NCI-H345 (cell line): ENCODE measurements at regions not wholly inside any gene's neighbourhood (a gene's known extent, or its start where the extent isn't known, plus 50 kb on each side); places are given as distances from the start of the nearest gene placed in this dataset.

Source experiments
- DNase-seq: peaks from one replicate; lab custom pipeline; 2025; lab: John Stamatoyannopoulos, UW

DNA sequence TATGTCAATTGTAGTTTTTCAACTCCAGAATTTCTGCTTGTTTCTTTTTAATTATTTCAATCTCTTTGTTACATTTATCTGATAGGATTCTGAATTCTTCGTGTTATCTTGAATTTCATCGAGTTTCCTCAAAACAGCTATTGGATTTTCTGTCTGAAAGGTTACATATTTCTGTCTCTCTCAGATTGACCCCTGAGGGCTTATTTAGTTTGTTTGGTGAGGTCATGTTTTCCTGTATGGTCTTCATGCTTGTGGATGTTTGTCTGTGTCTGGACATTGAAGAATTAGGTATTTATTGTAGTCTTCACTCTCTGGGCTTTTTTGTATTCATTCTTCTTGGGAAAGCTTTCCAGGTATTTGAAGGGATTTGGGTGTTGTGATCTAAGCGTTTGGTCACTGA lies 85.6 kb downstream of the SNAPC1 start:
- no peak for DNase-seq

DNA sequence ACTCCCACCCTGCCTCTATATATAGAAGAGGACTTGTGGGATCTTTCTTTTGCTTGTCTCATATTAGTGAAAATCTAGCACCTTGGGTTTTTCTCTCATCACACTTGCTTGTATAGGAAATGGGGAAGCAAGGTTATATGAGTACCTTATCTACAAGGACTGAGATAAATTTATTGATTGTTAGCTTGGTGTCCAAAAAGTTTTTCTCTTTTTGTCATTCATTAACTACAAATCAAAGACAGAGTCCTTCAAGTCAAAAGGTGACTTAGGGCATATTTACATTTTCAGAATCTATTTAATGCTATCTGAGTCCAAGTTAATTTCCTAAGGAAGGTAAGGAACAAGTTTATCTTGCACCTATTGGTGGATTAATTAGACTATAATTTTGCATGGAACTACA lies 92.7 kb downstream of the SNAPC1 start:
- DNase-seq = no peak

DNA sequence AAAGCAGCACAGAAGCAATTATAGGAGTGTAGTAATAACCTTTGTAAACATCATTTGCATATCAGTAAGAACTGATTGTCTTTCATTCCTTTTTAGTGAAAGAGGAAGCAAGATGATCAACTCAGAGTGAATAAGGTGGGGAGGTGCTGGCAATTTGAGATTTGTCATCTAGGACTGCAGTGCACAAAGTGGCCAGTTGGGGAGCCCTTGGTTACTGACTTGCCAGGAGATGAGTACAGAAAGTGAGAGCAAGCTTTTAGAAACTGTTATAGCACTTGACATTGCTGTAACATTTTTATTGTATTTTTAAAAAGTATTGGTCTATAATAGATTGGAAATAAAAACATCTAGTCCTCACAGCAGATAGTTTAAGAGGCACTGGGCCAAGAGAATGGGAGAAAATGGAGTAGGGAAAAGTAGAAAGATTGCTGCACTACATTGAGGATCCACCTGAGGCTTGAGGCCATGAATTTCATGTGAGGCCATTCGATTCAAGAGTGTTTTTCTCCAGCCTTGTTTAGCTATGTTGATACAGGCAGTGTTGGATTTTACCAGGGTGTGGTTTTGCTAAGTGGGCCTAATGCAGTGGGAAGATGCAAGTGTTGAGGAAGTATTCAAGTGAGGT lies 98.2 kb downstream of the SNAPC1 start:
- peak; percentile 7 for DNase-seq

DNA sequence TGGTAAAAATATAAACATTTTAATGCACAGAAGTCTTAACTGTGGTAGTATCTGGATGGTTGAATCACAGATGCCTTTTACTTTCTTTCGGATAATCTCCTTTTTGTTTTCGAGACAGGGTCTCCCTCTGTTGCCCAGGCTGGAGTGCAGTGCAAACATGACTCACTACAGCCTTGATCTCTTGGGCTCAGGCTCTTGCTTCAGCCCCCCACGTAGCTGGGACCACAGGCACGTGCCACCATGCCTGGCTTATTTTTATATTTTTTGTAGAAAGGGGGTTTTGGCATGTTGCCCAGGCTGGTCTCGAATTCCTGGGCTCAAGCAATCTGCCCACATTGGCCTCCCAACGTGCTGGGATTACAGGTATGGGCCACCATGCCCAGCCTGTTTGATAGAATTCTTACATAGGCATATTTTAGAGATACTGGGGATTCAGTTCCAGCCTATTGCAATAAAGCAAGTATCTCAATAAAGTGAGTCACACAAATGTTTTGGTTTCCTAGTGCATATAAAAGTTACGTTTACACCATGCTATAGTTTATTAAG lies 99.2 kb downstream of the SNAPC1 start:
- DNase-seq = no peak

DNA sequence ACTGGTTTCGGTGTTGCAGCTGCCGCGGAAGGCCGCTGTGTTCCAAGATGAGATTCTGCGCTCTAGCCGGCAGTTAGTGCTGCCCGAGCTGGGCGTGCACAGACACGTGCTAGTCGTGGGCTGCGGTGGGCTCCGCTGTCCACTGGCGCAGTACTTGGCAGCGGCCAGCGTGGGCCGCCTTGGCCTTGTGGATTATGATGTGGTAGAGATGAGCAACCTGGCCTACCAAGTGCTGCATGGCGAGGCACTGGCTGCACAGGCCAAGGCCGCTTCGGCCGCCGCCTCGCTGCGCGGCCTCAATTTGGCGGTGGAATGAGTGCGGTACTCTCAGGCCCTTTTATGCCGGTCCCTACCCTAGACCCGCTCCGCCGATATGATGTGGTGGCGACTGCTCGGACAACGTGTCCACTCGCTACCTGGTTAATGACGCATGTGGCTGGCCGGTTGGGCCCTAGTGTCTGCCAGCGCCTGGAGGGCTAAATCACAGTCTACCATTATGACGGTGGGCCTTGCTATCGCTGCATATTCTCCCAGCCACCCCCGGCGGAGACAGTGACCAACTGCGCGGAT lies 102.2 kb downstream of the SNAPC1 start:
- DNase-seq = no peak

DNA sequence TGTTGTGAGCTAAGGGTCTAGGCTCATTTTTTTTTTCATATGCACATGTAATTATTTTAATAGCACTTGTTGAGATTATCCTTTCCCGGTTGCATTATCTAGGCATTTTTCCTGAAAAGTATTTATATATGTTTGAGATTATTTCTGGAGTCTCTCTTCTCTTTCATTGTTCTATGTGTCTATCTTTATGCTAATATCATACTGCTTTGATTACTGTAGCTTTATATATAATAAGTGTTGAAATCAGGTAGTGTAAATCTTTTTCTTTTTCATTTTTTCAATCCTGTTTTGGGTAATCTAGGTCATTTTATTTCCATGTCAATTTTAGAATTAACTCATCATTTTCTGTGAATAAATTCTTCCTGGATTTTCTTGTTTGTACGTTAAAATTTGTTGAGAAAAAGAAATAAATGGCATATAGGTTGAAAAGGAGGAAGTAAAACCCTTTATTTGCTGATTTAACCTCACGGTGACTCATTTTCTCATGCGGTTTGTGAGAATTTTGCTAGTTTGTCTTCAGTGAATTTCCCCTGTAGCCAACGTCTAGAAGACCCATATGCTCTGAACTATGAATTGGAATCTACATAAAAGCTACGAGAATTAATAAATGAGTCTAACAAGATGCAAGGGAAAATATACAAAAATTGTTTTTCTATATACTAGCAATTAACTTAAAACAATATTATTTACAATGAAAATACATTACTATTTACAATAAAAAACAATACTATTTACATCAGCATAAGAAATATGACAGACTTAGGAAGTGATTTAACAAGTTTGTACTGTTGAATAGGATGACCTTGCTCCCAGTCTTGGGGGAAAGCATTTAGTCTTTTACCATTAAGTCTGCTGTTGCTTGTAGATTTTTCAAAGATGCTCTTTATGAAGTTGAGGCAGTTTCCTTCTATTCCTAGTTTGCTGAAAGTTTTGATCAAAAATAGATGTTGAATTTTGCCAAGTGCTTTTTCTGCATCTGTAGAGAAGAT lies 105.0 kb downstream of the SNAPC1 start:
- DNase-seq = no peak

DNA sequence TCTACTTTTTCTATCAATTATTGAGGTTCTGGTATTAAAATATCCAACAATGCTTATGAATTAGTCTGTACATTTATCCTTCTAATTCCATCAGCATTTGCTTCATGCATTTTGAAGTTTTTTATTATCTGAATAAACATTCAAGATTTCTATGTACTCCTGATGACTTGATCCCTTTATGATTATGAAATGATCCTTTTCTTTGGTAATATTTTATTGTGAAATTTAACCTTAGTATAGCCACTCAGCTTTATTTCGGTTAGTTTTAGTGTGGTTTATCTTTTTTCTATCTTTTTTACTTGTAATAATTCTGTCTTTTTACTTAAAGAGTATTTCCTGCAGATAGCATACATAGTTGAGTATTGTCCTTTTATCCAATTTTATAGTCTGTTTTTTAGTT lies 106.6 kb downstream of the SNAPC1 start:
- no peak for DNase-seq

DNA sequence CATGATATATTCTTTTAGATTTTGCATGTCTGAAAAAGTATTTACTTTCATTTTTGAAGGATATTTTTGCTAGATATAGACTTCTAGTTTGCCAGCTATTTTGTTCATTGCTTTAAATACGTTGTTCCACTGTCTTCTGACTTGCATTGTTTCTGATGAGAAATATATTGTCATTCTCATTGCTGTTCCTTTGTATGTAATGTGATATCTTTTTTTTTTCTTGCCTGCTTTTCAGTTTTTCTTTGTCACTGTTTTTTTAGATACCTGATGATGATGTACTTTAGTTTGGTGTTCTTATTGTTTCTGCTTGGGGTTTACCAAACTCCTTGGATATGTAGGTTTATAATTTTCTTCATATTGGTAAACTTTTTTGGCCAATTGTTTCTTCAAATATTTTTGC lies 107.9 kb downstream of the SNAPC1 start:
- no peak for DNase-seq

DNA sequence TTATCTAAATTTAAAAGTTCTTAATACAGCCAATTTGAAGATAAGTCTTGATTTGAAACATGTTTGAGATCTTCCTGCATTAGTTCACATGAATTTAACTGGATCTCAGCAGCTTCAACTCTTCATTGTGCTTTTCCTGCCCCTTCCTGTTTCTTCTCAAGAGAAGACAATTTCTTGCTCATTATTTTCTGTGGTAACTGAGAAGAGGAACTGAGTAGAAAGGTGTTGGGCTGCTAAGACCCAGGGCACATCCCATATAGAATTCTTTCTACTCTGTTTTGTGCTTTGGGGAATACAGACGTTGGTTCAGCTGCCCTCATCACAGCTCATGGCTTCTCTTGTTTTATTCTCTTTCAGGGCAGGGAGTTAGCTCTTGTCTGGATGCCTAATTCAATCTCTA lies 110.2 kb downstream of the SNAPC1 start:
- DNase-seq = no peak

DNA sequence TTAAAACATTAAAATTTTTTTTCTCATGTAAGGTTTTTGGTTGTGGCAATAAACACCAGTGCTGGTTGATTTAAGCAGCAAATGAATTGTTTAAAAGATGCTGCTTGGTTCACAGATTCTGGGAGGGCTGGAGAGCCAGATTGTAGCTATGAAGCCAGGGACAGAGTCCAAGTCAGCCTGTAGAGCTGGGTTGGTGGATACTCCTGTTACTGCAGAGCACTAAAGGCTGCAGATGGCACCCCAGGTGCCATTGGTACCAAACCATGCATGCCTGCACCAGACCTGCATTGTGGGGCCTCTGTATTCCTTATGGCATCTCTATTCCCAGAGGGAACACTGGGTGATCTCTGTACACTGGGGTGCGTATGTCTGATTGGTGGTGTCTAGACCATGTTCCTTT lies 113.3 kb downstream of the SNAPC1 start:
- DNase-seq = no peak

DNA sequence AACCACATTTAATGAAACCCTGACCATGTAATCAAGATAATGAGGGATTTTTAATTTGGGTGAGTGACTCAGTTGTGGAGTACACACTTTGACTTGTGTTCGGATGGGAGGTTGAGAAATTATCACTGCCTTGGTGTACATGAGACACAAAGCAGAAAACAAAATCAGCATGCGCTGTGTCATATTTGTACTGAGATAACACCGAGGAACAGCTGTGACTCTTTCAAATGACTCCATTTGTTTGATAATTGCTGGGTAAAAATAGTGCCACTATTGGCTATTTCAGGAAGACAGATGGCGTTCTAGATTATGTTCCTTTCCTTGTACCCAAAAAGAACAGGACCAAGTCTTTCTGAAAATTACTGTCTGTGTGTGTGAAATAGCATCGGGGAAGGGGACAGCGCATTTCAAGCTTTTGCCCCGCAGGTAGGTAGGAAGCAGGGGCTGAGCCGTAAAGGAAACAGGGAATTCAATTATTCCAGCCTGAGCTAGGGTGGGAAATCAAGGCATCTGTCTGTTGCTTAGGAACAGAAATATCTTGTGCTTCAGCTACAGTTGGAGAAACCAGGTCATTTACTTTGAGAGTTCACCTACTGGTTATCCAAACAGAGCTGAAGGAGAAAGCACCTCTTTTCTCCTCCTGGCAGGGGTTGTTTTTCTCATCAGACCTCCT lies 114.3 kb downstream of the SNAPC1 start:
- peak; percentile 65 for DNase-seq

DNA sequence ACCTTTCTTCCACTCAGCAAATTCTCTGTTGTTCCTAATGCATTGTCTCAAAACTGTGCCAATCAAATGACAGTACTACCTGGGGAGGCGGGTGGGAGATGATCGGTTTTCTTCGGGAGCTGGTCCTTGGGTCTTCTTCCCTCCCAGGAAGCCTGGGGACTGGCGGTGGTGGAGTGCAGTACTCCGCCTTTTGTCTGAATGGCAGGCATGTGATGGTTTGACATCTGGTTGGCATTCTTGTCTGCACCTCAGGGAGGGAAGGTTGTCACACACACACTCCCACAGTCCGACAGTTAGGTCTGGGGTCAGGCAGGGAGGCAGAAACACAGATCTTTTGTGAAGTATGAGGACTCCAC lies 114.8 kb downstream of the SNAPC1 start:
- DNase-seq = peak; percentile 65

DNA sequence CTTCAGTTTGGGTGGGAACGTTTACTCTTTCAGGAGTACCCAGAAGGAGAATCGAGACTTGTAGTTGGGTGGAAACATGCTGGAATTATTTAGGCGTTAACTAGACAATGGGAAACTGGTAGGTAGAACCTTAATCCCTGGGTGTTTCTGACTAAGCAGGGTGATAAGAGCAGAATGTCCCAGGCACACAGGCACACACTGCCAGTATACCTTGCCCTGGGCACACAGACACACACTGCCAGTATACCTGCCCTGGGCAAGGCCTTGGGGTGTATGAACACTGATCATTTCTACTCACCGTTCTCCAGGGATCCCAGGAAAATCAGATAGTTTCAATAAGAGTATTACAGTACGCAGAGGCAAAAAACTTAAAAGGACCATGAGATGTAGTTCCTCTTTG lies 115.5 kb downstream of the SNAPC1 start:
- no peak for DNase-seq

DNA sequence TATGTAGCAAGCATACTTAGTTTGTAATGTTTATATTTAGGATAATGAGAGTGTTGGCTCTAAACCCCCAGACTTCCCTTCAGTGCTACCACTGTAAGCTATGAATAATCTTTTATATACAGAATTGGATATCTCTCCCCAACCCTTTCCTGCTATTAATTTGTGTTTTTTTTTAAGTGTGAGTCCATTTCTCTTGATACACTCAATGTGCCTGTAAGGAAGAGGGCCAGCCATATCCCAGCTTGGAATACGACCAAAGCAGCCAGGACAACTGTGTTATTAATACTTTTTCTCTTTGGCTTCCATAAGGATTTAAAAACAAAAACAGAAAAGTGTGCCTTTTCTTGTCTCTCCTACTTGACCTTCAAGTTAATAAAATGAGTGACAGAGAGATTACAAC lies 116.7 kb downstream of the SNAPC1 start:
- no peak for DNase-seq

DNA sequence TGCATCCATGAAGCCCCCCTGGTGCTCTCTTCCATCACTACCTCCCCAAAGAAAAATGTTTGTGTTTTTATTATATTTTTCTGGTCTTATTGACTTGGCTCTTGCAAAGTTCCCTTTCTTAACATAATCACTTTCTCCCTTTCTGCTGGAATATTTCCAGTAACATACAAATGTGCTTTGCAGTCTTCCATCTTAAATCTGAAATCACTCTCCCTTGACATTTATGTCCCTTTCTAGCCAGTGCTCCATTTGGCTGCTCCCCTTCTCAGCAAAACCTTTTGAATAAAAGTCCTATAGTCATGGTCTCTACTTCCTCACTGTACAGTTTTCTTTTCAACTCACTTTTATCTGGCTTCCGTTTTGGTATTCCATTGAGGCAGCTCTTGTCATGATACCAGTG lies 118.8 kb downstream of the SNAPC1 start:
- DNase-seq = no peak

DNA sequence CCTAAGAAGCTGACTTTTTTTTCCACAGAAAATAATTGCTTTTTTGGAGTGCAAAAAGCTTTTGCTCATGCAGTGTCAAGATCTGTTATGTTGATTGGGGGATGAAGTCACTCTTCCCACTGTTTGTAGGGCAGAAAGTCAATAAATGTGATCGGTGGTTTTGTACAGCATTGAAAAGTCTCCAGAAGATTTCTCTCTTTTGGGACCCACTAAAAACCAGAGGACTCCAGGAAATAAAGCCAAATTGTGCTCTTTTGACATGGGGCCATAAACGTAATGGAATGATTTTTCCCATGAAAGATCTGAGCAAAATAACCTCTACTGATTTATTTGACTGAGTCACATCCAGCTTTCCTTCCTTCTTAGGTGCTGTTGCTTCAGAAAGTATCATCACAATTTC lies 122.5 kb downstream of the SNAPC1 start:
- no peak for DNase-seq

DNA sequence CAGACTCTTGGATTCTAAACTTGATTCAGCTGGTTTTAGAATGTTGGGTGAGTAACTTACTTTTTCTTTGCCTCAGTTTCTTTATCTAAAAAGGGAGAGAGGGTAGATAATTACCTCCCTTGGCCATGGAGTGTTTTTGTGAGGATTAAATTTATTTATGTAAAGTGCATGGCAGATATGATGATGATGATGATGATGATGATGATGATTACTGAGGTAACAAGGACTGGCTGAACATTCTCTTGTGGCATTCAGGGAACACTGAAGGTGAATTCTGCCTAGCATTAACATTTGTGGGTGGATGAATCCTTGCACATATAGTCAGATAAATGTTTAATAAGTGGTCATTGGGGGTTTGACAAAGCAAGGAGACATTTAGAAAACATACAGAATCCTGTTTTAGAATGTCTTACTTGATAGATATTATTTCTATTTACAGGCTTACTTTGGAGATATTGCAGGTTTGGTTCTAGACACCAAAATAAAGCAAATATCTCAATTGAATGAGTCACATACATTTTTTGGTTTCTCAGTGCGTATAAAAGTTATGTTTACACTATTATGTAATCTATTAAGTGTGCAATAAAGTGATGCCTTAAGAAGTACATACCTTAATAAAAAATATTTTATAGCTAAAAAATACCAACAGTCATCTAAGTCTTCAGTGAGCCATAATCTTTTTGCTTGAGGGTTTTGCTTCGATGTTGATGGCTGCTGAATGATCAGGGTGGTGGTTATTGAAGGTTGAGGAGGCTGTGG lies 123.2 kb downstream of the SNAPC1 start:
- DNase-seq = no peak

DNA sequence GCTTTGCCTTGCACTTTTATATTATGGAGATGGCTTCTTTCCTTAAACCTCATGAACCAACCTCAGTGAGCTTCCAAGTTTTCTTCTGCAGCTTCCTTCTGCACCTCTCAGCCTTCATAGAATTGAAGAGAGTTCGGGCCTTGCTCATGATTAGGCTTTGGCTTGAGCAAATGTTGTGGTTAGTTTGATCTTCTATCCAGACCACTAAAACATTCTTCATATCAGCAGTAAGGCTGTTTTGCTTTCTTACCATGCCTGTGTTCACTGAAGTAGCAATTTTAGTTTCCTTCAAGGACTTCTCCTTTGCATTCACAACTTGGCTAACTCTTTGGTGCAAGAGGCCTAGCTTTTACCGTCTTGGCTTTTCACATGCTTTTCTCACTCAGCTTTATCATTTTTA lies 125.4 kb downstream of the SNAPC1 start:
- DNase-seq = no peak

DNA sequence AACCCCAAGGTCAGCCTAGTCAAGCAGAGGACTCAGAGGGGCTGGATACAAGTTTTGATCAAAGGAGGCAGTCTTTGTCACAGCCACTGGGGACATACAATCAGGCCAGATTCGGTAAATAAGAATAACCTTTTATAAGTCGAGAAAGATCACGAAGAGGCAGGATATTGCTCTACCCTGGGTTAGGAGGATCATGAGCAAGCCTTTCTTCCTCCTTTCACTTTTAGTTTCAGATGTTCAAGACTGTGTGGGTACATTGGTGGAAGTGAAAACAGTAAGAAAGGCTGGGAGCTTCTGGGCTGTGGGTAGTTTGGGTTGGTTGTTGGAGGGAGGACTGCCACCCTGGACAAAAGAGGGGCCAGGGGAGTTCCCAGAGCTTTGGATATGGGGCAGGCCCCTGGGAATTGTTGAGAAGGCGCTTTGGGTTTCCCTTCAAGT lies 127.7 kb downstream of the SNAPC1 start:
- DNase-seq = no peak

DNA sequence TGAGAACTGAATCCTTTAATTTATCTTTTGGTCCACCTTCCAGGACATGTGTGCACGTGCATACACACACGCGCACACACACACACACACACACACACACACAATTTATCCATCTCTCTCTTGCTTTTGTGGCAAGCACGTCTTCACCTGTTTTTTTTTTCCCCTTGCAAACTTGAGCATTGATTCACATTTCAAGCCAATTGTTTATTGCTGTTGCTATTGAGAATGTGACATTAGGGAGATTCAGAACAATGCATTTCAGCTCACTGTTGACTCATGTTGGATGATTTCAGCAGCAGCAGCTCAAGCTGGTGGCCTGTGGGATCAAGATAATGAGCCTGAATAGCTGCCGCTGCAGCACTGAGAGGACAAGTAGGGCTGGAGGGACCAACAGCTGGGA lies 128.9 kb downstream of the SNAPC1 start:
- peak; percentile 43 for DNase-seq

DNA sequence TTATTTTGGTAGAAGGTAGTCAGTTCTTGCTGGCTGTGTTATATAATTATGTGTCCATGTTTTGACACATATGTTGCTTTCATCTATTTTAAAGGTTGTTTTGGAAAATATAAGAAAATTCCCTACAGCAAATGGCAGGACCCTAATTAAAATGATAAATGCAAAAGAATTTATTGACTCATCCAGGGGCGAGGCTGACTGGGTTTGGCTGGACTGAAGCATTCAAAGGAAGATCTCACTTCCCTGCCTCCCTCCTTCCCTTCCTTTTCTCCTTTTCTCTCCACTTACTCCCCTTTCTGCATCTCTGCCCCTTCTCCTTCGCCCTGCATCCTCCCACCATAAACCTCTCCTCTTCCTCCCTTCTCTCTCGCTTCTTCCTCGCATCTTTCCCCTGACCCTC lies 129.6 kb downstream of the SNAPC1 start:
- DNase-seq = no peak
